ENCODE measurements at regions not wholly inside any gene's neighbourhood (a gene's known extent, or its start where the extent isn't known, plus 50 kb on each side); places are given as distances from the start of the nearest gene placed in this dataset.

DNA sequence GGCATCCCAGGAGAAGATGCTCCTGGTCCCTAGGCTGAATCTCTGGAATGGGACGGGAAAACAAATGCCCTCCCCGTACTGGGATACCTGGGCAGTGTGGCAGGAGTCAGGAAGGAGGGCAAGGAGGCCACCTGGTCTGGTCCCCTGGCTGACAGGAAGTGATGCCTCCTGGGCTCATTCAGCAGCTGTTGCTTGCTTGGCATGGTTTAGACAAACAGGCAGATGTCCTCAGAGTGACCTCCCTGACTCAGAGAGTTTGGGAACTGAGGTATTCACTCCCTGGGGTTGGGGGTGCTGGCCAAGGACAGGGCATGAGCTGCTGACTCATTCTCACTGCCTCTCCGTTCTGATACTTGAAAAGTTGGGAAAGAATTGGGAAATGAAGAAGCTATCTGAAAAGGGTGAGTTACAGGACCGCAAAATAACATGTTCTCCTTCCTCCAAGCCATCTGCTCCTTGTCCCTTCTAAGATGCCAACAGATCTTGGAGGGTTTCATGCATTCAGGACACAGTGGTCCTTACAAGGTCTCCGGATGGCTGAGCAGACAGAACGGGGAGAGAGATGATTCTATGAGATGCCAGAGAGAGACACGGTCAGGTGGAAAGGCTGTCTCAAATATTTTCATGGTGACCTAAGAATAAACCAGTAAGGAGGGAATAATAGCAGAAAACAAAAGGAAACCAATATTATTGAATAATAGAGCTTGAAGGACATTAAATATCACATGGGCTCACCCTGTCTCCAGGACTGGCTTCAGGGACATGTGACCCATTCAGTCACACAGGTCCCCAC, 534.5 kb downstream of the BNC2 start:
- TF ChIP-seq, protein P1, sequence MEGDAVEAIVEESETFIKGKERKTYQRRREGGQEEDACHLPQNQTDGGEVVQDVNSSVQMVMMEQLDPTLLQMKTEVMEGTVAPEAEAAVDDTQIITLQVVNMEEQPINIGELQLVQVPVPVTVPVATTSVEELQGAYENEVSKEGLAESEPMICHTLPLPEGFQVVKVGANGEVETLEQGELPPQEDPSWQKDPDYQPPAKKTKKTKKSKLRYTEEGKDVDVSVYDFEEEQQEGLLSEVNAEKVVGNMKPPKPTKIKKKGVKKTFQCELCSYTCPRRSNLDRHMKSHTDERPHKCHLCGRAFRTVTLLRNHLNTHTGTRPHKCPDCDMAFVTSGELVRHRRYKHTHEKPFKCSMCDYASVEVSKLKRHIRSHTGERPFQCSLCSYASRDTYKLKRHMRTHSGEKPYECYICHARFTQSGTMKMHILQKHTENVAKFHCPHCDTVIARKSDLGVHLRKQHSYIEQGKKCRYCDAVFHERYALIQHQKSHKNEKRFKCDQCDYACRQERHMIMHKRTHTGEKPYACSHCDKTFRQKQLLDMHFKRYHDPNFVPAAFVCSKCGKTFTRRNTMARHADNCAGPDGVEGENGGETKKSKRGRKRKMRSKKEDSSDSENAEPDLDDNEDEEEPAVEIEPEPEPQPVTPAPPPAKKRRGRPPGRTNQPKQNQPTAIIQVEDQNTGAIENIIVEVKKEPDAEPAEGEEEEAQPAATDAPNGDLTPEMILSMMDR (IDR thresholded peaks at IDR 0.05; ENCODE audit: poor library complexity) = no peak
- no peak for TF ChIP-seq EZH2 (IDR thresholded peaks at IDR 0.05; ENCODE audit: borderline replicate concordance)
